Gastrocnemius medialis (tissue), 4 donors: ENCODE measurements at regions not wholly inside any gene's neighbourhood (a gene's known extent, or its start where the extent isn't known, plus 50 kb on each side); places are given as distances from the start of the nearest gene placed in this dataset.

Source experiments
- CTCF ChIP-seq, 5 experiments: fragments of 450-650 bp in 3 of 5; fragments of 200-600 bp in 2 of 5; sonication (generic) in 2 of 5; IDR thresholded peaks in 4 of 5; conservative IDR thresholded peaks in 1 of 5; 1 replicate in 4 of 5; 2 replicates in 1 of 5; pipeline ENCODE4 v1.5.1; 2016 to 2019; ENCODE audit warnings: antibody characterized with exemption in 5 of 5, mild to moderate bottlenecking in 3 of 5, moderate library complexity in 3 of 5
- POLR2A ChIP-seq, 2 donors: fragments of 450-650 bp; IDR thresholded peaks; one replicate each; pipeline ENCODE4 v1.6.1; 2017; ENCODE audit warnings: antibody characterized with exemption in 2 of 2, mild to moderate bottlenecking in 2 of 2, moderate library complexity in 2 of 2

GRCh38 chr1:61538228-61538627 is 186.7 kb downstream of the TM2D1 start:
- TF ChIP-seq CTCF (IDR thresholded peaks at IDR 0.05 in 4 of 5, conservative IDR thresholded peaks at IDR 0.05 in 1 of 5) (no peak), POLR2A (IDR thresholded peaks at IDR 0.05) (no peak)
